Cardiac muscle cell (in vitro differentiated cells and primary cell): ENCODE measurements at regions not wholly inside any gene's neighbourhood (a gene's known extent, or its start where the extent isn't known, plus 50 kb on each side); places are given as distances from the start of the nearest gene placed in this dataset.
A peak's percentile ranks its signal among the peaks of the same experiment; 100 is the strongest.

Source experiments
- DNase-seq, 2 donors: peaks; one replicate each; pipeline versions ENCODE4 v3.0.0 to v3.0.0-alpha.2; 2010 to 2017; ENCODE audit warnings: low read depth in 1 of 2, low spot score in 1 of 2
- H3K27ac ChIP-seq: fragments of 200-600 bp; sonication (generic); 2 replicates; pipeline ENCODE4 v1.5.1; 2016
- H3K27me3 ChIP-seq: fragments of 200-600 bp; sonication (generic); 2 replicates; pipeline ENCODE4 v1.6.0; 2016; ENCODE audit warnings: control low read depth
- H3K36me3 ChIP-seq: fragments of 200-600 bp; sonication (generic); 2 replicates; pipeline ENCODE4 v1.5.1; 2016; ENCODE audit warnings: control low read depth
- H3K4me1 ChIP-seq: fragments of 200-600 bp; sonication (generic); 2 replicates; pipeline ENCODE4 v1.8.1; 2017; ENCODE audit warnings: low read depth, mild to moderate bottlenecking, mixed run types
- H3K4me3 ChIP-seq: fragments of 200-600 bp; sonication (generic); 2 replicates; pipeline ENCODE4 v1.5.1; 2016; ENCODE audit warnings: mild to moderate bottlenecking
- H3K9me3 ChIP-seq: fragments of 200-600 bp; sonication (generic); 2 replicates; pipeline ENCODE4 v1.5.1; 2017; ENCODE audit warnings: low read depth, mild to moderate bottlenecking, control low read depth
- CTCF ChIP-seq: IDR thresholded peaks from 2 replicates; pipeline ENCODE4 v1.5.1; 2012; ENCODE audit warnings: low read depth, mild to moderate bottlenecking, low read length

- Histone ChIP-seq H3K4me3 (no peak overlapping the region), H3K4me1 (no peaks in the 10 kb centered on the region), H3K27ac (no peak overlapping the region), H3K36me3 (no peaks in the 10 kb centered on the region), H3K27me3 (no peaks in the 10 kb centered on the region), H3K9me3 (no peaks in the 10 kb centered on the region)
- no peak for TF ChIP-seq CTCF
- DNase-seq, result peak in 1 of 2 donors; percentile 60
These were observed 388.0 kb upstream of the ZNF608 start for GRCh38 chr5:125134216-125135081.

DNA sequence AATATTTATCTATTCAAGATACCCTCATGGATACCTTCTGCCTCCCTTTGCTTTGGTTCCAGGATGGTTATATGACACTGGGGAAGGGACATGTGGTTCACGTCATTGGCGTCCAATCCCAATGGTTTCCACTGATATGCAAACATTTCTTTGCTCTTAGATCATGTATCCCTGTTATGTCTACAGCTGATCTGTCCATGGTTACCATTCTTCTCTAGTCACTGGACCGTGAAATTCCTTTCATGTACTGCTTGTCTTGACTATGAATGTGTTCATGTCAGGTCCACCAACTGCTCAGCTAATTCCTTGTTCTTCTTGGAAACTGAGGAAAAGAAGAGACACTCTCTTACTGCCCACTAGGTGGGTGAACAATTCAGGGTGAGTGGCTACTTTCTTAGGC is 391.1 kb upstream of the ZNF608 start:
- Histone ChIP-seq H3K36me3 (no peaks in the 10 kb centered on the region), H3K4me3 (no peak overlapping the region), H3K27me3 (no peaks in the 10 kb centered on the region), H3K9me3 (no peaks in the 10 kb centered on the region), H3K4me1 (no peaks in the 10 kb centered on the region), H3K27ac (no peak overlapping the region)
- TF ChIP-seq CTCF, result no peak
- no peak for DNase-seq

- no peaks in the 10 kb centered on the region for H3K4me1 ChIP-seq
- H3K36me3 ChIP-seq, result no peaks in the 10 kb centered on the region
- no peak overlapping the region for H3K4me3 ChIP-seq
- no peak for TF ChIP-seq CTCF
- H3K27me3 ChIP-seq, result no peaks in the 10 kb centered on the region
- no peak overlapping the region for H3K27ac ChIP-seq
- H3K9me3 ChIP-seq, result no peaks in the 10 kb centered on the region
- DNase-seq, result no peak
These were observed 391.8 kb upstream of the ZNF608 start for GRCh38 chr5:125138266-125138665.

DNA sequence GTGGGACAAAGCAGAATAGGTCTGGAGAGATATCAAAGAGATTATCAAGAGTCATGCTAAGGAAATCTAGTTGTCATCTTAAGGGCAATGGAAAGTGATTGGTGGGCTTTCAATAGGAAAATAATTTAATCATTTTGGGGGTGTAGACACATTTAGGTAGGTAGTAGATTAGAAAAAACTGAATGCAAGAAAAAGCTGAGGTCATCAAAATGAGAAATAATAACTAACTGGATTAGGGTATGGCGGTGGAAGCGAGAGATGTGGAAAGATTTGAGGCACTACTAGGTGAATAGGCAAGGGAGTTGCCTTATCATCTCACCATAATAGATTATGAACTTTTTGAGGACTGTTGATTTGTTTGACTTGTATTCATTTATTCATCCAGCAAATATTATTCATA is 393.2 kb upstream of the ZNF608 start:
- no peak for TF ChIP-seq CTCF
- no peak for DNase-seq
- no peak overlapping the region for H3K27ac ChIP-seq
- no peaks in the 10 kb centered on the region for H3K9me3 ChIP-seq
- H3K4me1 ChIP-seq, result no peaks in the 10 kb centered on the region
- H3K27me3 ChIP-seq, result no peaks in the 10 kb centered on the region
- no peak overlapping the region for H3K4me3 ChIP-seq
- no peaks in the 10 kb centered on the region for H3K36me3 ChIP-seq

DNA sequence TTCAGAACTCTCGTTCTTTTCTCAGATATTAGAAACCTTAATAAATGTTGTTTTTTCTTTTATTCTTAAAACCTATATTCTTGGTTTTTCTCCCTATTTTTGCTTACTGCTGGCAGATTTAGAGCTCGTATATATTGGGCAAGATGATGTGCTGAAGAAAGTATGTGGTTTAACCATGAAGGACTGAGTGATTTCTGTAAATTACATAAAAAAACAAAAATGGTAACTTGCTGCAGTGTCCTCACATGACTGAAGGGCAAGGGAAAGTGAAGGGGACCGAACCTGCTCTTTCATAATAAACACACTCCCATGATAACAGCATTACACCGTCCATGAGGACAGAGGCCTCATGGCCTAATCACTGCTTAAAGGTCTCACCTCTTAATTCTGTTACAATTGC is 393.8 kb upstream of the ZNF608 start:
- no peaks in the 10 kb centered on the region for H3K9me3 ChIP-seq
- no peak for DNase-seq
- TF ChIP-seq CTCF, result no peak
- no peaks in the 10 kb centered on the region for H3K36me3 ChIP-seq
- H3K27me3 ChIP-seq, result no peaks in the 10 kb centered on the region
- H3K4me1 ChIP-seq, result peaks cover 3% of the 10 kb centered on the region
- H3K27ac ChIP-seq, result no peak overlapping the region
- H3K4me3 ChIP-seq, result no peak overlapping the region
